PC-3 (cell line): ENCODE measurements at regions not wholly inside any gene's neighbourhood (a gene's known extent, or its start where the extent isn't known, plus 50 kb on each side); places are given as distances from the start of the nearest gene placed in this dataset.

Experiments
- ATAC-seq: fragments of 200-7000 bp; cut with Tn5 transposase; 2 replicates; pipeline ENCODE4 v1.9.1; 2020; ENCODE audit warnings: mild to moderate bottlenecking, moderate library complexity
- BruUV-seq: library from RNA; stranded (reverse); fragments of 400-500 nt; replicated peaks from 2 replicates; lab custom pipeline; 2021; lab: Mats Ljungman, UMichigan
- CTCF ChIA-PET: fragments of 300-600 bp; sonication (Branson Sonifier 250); formaldehyde crosslinking; loops from one replicate; lab custom pipeline; 2022; ENCODE audit warnings: antibody characterized with exemption; lab: Charles Lee
- POLR2A ChIA-PET: fragments of 300-600 bp; sonication (Branson Sonifier 250); formaldehyde crosslinking; loops from one replicate; lab custom pipeline; 2022; ENCODE audit warnings: antibody characterized with exemption; ENCODE audit not compliant: unreplicated experiment; lab: Charles Lee
- DNase-seq: peaks from one replicate; pipeline ENCODE4 v3.0.0-alpha.2; 2015
- H2AFZ ChIP-seq: fragments of 300-600 bp; sonication (generic); 2 replicates; pipeline ENCODE4 v1.6.0; 2016; ENCODE audit warnings: antibody characterized with exemption, low read length
- H3F3A ChIP-seq: fragments of 300-600 bp; sonication (generic); one replicate; pipeline ENCODE4 v1.6.0; 2017; ENCODE audit warnings: antibody characterized with exemption, low read length, control low read depth, mild to moderate bottlenecking; ENCODE audit not compliant: unreplicated experiment
- H3K27ac ChIP-seq: fragments of 300-600 bp; sonication (generic); 2 replicates; pipeline ENCODE4 v1.5.1; 2016; ENCODE audit warnings: mild to moderate bottlenecking, low read length
- H3K27me3 ChIP-seq: fragments of 300-600 bp; sonication (generic); 2 replicates; pipeline ENCODE4 v1.6.1; 2016; ENCODE audit warnings: low read length, mixed read lengths
- H3K36me3 ChIP-seq: fragments of 300-600 bp; sonication (generic); 2 replicates; pipeline ENCODE4 v1.6.1; 2016; ENCODE audit warnings: low read depth, mixed run types, low read length, mixed read lengths
- H3K4me1 ChIP-seq: fragments of 300-600 bp; sonication (generic); 2 replicates; pipeline ENCODE4 v1.5.1; 2016; ENCODE audit warnings: low read length; ENCODE audit not compliant: insufficient read depth
- H3K4me2 ChIP-seq: fragments of 300-600 bp; sonication (generic); 2 replicates; pipeline ENCODE4 v1.6.0; 2016; ENCODE audit warnings: low read length
- H3K4me3 ChIP-seq: fragments of 300-600 bp; sonication (generic); 2 replicates; pipeline ENCODE4 v1.5.1; 2016; ENCODE audit warnings: mild to moderate bottlenecking, low read length, mixed read lengths
- H3K79me2 ChIP-seq: fragments of 300-600 bp; sonication (generic); 2 replicates; pipeline ENCODE4 v1.6.1; 2017; ENCODE audit warnings: low read length, mixed read lengths
- H3K9ac ChIP-seq: fragments of 300-600 bp; sonication (generic); 2 replicates; pipeline ENCODE4 v1.6.0; 2016; ENCODE audit warnings: mild to moderate bottlenecking, low read length
- H3K9me2 ChIP-seq: fragments of 300-600 bp; sonication (generic); replicated peaks from 2 replicates; pipeline ENCODE4 v1.6.1; 2016; ENCODE audit warnings: mixed run types, low read length, mixed read lengths
- H3K9me3 ChIP-seq: fragments of 300-600 bp; sonication (generic); 2 replicates; pipeline ENCODE4 v1.6.1; 2016; ENCODE audit warnings: low read length, mixed read lengths
- H4K20me1 ChIP-seq: fragments of 300-600 bp; sonication (generic); 2 replicates; pipeline ENCODE4 v1.6.1; 2016; ENCODE audit warnings: low read length, mixed read lengths
- CTCF ChIP-seq: fragments of 300-600 bp; sonication (generic); conservative IDR thresholded peaks from 2 replicates; pipeline ENCODE4 v1.5.1; 2017; ENCODE audit warnings: antibody characterized with exemption, low read depth, mild to moderate bottlenecking, low read length
- EZH2 ChIP-seq: fragments of 300-600 bp; sonication (generic); IDR thresholded peaks from one replicate; pipeline ENCODE4 v1.6.1; 2017; ENCODE audit warnings: antibody characterized with exemption, mild to moderate bottlenecking, low read length; ENCODE audit not compliant: unreplicated experiment
- EZH2phosphoT487 ChIP-seq: fragments of 300-600 bp; sonication (generic); IDR thresholded peaks from 2 replicates; pipeline ENCODE4 v1.6.1; 2018; ENCODE audit warnings: mild to moderate bottlenecking, antibody characterized with exemption, low read length, borderline replicate concordance
- intact Hi-C: fragments of 100-400 bp; cut with micrococcal nuclease; formaldehyde crosslinking; loops from 2 replicates; pipeline ENCODE4 v1.9.0; 2023

DNA sequence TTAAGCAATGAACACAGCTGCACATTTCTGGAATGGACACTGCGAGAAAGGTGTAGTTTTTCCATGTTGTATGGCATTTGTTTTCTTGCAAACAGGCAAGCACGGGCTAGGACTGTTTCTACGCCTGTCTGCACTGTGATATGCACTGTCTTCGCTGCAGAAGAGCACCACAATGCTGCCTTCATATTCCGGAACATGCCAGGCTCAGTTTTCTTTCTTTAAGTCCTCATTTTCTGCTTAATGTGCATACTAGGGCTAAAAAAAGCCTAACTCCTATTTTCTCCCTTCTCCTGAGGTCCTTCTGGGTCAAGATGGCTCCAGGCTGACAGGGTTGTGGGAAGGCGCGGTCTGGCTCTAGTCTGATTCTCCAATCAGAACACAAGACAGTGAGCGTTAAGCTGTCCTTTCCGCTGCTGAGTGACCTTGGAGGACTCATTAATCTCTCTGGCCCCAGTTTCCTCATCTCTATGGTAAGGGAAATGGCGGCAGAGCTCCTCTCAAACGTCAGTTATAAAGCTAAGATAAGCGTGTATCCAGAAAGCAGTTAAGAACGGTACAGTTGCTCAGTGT lies 379.9 kb downstream of the C6orf118 start:
- CTCF ChIA-PET = no interaction called here
- H2AFZ ChIP-seq = no peak overlapping the region
- H3F3A ChIP-seq = no peaks in the 10 kb centered on the region
- no peaks in the 10 kb centered on the region for H3K36me3 ChIP-seq
- H3K27me3 ChIP-seq = no peaks in the 10 kb centered on the region
- POLR2A ChIA-PET = no interaction called here
- H3K4me2 ChIP-seq = no peak overlapping the region
- no peak overlapping the region for H3K27ac ChIP-seq
- TF ChIP-seq EZH2 = no peak
- no peak for TF ChIP-seq CTCF
- no peak for TF ChIP-seq EZH2phosphoT487
- intact Hi-C loops = loop anchor here (5.0 to 10.0 kb wide), 3 partner anchors 118 to 1755 kb away; no protein-coding TSS in a partner anchor
- H4K20me1 ChIP-seq = no peaks in the 10 kb centered on the region
- no peak overlapping the region for H3K4me3 ChIP-seq
- H3K9me2 ChIP-seq = no peaks in the 10 kb centered on the region
- no peak for DNase-seq
- H3K79me2 ChIP-seq = no peaks in the 10 kb centered on the region
- ATAC-seq = no peak
- H3K9me3 ChIP-seq = no peaks in the 10 kb centered on the region
- no peaks in the 10 kb centered on the region for H3K4me1 ChIP-seq
- BruUV-seq = no TSS peak
- H3K9ac ChIP-seq = no peak overlapping the region

DNA sequence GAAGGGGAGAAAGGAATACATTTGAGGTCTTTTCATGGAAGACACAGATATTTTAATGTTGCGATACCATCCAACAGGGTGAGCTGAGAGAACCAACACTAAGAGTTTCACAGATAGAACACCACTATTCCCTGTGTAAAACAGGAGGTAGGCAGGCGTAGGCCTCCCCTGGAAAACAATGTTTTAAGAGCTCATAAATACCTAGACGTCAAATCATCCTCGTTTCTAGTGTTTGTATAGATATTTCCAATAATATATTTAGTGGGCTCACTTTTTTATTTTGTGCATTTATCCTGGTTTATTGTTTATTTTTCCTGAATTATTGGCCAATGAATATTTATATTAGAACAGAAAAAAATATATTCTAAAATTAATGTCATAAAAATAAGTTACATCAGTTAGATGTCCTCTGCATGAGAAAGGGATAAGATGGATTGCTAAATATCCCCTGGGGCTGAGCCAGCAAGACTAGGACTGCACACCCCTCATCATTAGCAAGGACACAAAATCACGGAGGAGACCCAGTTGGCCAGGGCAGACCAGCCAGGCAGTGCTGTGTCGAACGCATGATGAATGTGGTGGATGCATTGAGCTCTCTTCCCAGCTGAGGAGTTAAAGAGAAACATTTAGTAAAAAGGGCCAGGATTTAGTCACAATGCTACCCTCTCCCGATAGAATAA lies 380.5 kb downstream of the C6orf118 start:
- Histone ChIP-seq H3K9ac (no peak overlapping the region), H3K79me2 (no peaks in the 10 kb centered on the region), H3K36me3 (no peaks in the 10 kb centered on the region), H3K9me2 (no peaks in the 10 kb centered on the region), H3K9me3 (no peaks in the 10 kb centered on the region), H3K4me2 (no peak overlapping the region), H3K27ac (no peak overlapping the region), H3K4me1 (no peaks in the 10 kb centered on the region), H2AFZ (no peak overlapping the region), H4K20me1 (no peaks in the 10 kb centered on the region), H3F3A (no peaks in the 10 kb centered on the region), H3K27me3 (no peaks in the 10 kb centered on the region), H3K4me3 (no peak overlapping the region)
- TF ChIP-seq EZH2 (no peak), EZH2phosphoT487 (no peak), CTCF (no peak)
- ATAC-seq (peak; percentile 57), DNase-seq (no peak)
- intact Hi-C loops = loop anchor here (5.0 to 10.0 kb wide), 3 partner anchors 118 to 1754 kb away; no protein-coding TSS in a partner anchor
- no TSS peak for BruUV-seq
- ChIA-PET POLR2A (no interaction called here), CTCF (no interaction called here)
